ENCODE measurements at regions not wholly inside any gene's neighbourhood (a gene's known extent, or its start where the extent isn't known, plus 50 kb on each side); places are given as distances from the start of the nearest gene placed in this dataset.

DNA sequence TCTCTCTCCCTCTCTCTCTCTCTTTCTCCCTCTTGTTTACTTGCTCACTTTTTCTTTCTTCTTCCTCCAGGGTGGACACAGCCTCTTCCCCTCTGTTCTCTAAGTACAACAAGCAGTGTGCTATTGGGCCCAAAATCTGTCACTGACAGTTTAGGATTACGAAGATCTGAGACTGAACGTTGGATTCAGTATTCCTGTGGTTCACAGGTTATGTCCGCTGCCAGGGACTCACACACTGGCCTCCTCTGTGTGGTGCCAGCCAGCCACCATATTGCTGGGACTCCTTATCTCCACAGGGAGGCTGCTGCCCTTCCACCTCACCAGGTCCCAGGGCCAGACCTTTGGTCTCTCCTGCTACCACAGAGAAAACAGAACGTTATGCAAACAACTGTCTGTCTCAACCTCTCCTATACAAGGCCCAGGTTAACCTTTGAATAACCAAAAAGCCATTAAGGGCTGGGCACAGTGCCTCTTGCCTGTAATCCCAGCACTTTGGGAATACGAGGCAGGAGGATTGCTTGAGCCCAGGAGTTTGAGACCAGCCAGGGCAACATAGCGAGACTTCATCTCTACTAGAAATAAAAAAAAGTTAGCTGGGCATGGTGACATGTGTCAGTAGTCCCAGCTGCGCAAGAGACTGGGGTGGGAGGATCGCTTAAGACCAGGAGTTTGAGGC is 171.9 kb upstream of the RAB4A start:
- no peak for DNase-seq

- no peak for DNase-seq
These were observed 169.7 kb upstream of the RAB4A start for GRCh38 chr1:229101011-229101871.

DNA sequence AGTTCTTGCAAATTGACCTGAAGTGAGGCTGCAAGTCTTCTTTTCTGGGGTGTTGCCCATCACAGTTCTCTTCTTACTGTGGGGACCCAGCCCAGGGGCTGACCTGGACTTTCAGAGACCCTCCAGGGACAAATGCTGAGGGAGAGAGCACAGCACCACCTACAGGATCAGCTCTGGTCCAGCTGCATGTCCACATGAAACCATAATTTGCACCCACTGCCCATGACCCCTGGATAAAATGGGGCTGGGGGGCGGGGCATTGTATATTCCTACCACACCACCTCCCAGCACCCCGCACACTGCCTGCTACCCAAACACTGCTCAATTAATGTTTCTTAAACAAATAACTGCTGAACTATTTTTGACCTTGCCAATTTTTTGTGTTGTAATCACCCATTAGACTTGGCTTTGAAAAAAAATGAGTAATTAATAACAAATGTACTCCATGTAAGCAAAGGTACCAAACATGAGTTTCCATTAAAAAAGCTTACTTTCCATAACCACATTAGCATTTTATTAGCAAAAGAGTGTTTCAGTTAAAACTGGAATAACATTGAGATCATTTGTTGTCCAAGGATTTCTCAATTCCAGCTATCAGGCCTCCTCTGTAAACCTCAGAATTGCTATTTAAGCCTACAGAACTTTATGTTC is 168.0 kb upstream of the RAB4A start:
- no peak for DNase-seq

- DNase-seq = no peak
These were observed 166.3 kb upstream of the RAB4A start for GRCh38 chr1:229104654-229105053.

DNA sequence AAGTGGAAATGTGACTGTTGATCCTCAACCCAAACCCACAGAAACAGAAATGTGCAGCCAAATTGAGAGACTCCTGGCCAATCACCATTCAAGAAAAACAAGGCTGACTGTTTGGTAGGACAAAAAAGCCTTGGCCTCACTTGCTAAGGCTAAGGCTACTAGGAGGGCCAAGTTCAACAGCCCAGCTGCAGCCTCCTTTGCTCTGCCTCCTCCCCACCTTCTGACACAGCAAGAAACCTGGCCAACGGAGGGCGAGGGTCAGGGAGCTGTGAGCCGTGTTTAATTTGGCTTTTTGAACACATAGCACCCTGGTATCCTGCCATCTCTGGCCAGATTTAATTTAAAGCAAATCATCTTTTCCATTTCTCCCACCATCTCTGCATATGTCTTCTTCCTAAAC is 165.8 kb upstream of the RAB4A start:
- no peak for DNase-seq

- no peak for DNase-seq
These were observed 164.9 kb upstream of the RAB4A start for GRCh38 chr1:229105822-229106525.

GRCh38 chr1:229106526-229107125 is 164.3 kb upstream of the RAB4A start:
- DNase-seq = no peak

DNA sequence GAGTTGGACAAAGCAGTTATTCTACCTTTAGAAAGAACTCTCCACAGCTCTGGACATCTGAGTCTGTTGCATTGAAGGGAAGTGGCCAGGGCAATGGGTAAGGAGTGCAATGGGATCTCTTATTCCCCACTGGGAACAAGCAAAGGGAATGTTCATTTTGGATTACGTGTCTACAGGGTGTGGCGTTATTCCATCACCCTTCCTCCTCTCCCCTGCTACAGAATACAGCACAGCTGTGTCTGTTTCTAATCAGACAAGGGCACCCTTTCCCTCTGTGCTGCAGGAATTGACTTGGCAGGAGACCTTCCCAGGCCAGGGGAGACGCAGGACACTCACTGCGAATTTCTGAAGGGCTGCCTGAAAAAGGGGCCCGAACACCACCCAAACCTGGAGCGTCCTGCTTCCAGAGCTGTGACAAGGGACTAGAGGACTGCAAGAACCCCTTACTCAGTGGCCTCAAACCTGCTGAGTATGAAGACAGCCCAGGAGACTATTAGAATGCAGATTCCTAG is 163.6 kb upstream of the RAB4A start:
- DNase-seq = no peak

GRCh38 chr1:229107972-229108371 is 162.9 kb upstream of the RAB4A start:
- DNase-seq = no peak

DNA sequence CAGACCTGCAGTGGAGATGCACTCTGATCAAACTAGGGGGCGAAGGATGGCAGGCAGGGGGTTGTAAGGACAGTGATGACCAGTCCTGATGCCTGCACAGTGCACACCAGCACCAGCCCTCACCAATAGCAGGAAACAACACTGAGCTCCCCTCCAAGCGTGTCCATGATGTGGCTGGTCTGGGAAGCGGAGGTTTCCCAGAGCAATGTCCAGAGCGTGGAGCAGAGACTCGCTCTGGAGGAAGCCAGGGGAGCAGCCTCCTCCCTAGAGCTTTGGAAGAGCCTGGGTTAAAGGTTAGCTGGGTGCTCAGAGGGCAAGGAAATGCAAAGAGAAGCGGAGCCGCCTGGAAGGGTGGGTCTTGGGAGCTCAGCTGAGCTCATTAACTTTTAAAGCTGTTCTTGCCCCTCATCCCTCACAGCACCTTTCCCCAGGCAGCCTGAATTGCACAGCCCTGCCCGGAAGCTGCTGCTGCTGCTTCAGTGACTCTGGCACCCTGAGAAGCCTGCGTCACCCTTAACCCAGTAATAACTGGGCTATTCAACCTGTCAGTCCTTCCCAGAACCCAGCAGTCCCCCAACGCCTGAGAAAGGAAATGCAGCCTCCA is 162.2 kb upstream of the RAB4A start:
- no peak for DNase-seq

GRCh38 chr1:229109320-229109761 is 161.6 kb upstream of the RAB4A start:
- DNase-seq = peak; percentile 60

- DNase-seq = no peak
These were observed 159.9 kb upstream of the RAB4A start for GRCh38 chr1:229110986-229111385.

- no peak for DNase-seq
These were observed 159.1 kb upstream of the RAB4A start for GRCh38 chr1:229111703-229112319.

DNA sequence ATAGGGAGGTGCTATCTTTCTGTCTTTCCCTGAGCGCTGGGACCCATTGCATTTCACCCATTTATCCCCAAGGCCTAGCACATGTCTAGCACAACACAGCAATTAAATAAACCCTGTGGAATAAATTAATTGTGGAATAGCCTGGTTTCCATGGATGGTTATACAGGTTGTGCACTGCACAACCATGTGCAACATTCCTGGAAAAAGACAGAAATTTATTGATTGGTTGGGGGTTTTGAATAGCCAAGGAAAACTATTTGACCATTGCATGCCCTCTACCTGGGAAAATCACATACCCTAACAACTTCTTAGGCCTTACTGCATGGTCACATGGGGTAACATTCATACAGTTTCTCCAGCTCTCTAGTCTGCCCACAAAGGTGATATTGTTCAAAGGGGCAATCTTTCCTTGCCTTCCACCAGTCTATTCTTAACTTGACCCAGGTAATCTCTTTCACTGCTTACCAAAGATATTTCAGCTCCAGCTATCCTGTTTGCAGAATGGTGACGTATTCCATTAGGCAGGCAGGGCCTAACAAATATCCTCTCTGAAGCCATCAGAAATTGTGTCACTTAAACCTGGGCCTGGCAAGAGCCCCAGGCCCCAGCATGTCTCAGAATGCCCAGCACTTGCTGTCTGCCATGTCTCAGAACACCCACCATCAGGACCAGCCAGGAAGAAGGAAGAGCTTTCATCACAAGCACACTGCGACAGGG is 157.9 kb upstream of the RAB4A start:
- no peak for DNase-seq

DNA sequence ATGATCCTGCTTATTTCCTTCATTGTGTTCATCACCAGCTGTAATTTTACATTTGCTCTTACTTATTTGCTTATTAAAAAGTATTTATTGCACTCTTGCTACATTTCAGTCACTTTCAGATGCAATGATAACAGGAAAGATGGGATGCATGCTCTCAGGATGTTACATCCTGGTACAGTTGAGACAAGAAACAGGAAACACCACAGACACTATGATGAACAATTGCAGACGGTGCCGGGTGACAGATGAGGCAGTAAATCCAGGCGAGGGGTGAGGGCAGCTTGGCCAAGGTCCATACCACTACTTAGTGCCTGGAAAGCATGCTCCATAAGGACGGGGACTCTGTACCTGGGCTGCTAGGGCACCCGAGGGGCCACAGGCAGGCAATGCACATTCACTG is 156.6 kb upstream of the RAB4A start:
- DNase-seq = no peak

DNA sequence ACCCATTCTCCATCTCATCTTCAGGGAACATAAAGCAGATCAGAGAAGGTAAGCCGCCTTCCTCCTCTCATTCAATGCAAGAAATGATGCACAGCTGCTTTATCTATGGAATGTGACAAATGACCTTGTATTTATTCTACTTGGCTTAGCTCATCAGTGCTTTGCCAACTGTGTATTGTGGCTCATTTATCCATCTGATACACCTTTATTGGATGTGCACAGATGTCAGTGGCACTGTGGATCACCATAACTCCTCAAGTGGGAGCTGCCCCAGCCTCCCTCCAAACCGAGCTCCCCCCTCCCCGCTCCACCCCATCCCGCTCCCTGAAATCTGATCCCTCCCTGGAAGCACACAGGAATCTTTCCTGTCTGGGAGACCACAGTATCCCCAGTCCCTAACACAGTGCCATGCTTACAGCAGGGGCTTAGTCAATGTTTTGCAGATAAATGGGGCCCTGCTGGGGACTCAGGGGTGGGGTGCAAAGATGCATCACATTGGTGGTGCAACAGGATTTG is 156.0 kb upstream of the RAB4A start:
- no peak for DNase-seq

GRCh38 chr1:229116114-229116513 is 154.8 kb upstream of the RAB4A start:
- DNase-seq = no peak

DNA sequence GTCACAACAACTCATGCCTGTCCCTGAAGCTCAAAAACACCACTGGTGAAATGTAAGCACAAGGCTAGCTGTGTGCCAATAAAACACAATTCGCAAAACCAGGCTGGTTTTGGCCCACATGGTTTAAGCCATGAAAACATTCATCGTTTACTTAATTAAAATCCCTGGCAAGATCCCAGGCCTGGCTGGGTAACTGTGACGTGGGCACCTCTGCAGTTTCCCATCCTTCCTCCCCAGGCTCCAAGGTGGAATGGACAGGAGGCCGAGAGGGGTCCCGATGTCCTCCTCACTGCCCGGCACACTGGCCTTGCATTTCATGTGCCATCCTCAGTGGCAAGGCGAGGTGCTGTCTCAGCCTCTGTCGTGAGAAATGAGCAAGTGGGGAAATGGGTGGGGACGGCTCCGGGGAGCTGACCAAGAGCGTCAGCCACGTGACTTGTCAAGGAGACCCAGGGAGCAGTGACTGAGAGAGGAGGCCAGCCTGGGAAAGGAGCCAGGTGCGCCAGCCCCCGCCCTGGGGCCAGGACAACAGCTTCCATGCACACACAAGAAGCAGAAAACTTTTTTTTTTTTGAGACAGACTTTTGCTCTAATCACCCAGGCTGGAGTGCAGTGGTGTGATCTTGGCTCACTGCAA is 153.1 kb upstream of the RAB4A start:
- peak; percentile 42 for DNase-seq

DNA sequence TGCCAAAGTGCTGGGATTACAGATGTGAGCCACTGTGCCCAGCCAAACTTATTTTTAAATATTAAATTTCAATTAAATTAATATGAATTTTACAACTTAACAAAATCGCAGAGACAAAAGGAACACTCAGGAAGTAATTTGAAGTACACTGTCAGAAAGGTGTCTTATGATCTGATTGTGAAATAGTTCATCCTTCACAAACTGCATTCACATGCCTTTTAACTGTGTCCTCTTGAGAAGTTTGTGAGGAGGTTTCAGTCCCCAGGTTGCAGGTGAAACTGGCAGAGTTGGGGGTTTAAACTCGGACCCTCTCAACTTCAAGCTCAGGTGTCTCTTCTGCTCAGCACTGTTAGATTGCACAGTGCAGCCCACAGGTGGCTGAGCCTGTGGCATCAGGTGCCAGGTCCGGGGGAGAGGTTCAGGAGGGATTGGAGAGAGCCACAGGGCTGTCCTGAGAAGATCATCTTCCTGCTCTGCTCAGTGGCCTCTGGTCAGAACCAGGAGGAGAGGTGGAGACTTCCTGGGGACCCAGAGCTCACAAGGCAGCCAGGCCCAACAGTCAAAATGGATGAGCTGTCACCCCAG is 152.3 kb upstream of the RAB4A start:
- no peak for DNase-seq

- no peak for DNase-seq
These were observed 151.8 kb upstream of the RAB4A start for GRCh38 chr1:229119161-229119560.
